GM12873 (cell line): ENCODE measurements at regions not wholly inside any gene's neighbourhood (a gene's known extent, or its start where the extent isn't known, plus 50 kb on each side); places are given as distances from the start of the nearest gene placed in this dataset.

Source experiments
- CTCF ChIP-seq: IDR thresholded peaks from 2 replicates; pipeline ENCODE4 v1.5.1; 2012; ENCODE audit warnings: low read depth, mild to moderate bottlenecking, moderate library complexity, low read length, control low read depth; ENCODE audit not compliant: insufficient read depth; ENCODE audit errors: missing control alignments

- no peak for TF ChIP-seq CTCF
Measured at GRCh38 chr18:78792094-78792493, 187.5 kb upstream of the SALL3 start.

- no peak for TF ChIP-seq CTCF
Measured at GRCh38 chr18:78792736-78793135, 186.9 kb upstream of the SALL3 start.

GRCh38 chr18:78793313-78794070 is 186.1 kb upstream of the SALL3 start:
- no peak for TF ChIP-seq CTCF

GRCh38 chr18:78794071-78794430 is 185.6 kb upstream of the SALL3 start:
- no peak for TF ChIP-seq CTCF

- no peak for TF ChIP-seq CTCF
Measured at GRCh38 chr18:78796693-78797455, 182.7 kb upstream of the SALL3 start.

- no peak for TF ChIP-seq CTCF
Measured at GRCh38 chr18:78797499-78797898, 182.1 kb upstream of the SALL3 start.

- no peak for TF ChIP-seq CTCF
Measured at GRCh38 chr18:78798402-78799175, 181.0 kb upstream of the SALL3 start.
